Activated CD8-positive, alpha-beta T cell treated with anti-CD3 and anti-CD28 coated beads, Interleukin-2, amount 10 ng/mL, durations not matched to agents 7 days and 5 days (primary cell): ENCODE measurements at regions not wholly inside any gene's neighbourhood (a gene's known extent, or its start where the extent isn't known, plus 50 kb on each side); places are given as distances from the start of the nearest gene placed in this dataset.

Source experiments
- ATAC-seq: fragments of 150-1000 bp; cut with Tn5 transposase; one replicate; pipeline ENCODE4 v1.10.0; 2021; ENCODE audit warnings: moderate library complexity
- CTCF ChIA-PET: fragments of 350-600 bp; sonication (Branson Sonifier 250); formaldehyde crosslinking; loops from one replicate; lab custom pipeline; 2021; ENCODE audit warnings: antibody characterized with exemption; lab: Charles Lee
- POLR2A ChIA-PET: fragments of 350-600 bp; sonication (Branson Sonifier 250); formaldehyde crosslinking; loops from one replicate; lab custom pipeline; 2021; ENCODE audit warnings: antibody characterized with exemption; lab: Charles Lee
- DNase-seq: peaks from one replicate; pipeline ENCODE4 v3.0.0-alpha.2; 2020
- H3K27ac Mint-ChIP-seq: one replicate; pipeline ENCODE4 v1.8.0; 2021; ENCODE audit warnings: mild to moderate bottlenecking, mixed read lengths
- H3K27me3 Mint-ChIP-seq: one replicate; pipeline ENCODE4 v1.8.0; 2021; ENCODE audit warnings: low read depth, mixed read lengths
- H3K36me3 Mint-ChIP-seq: one replicate; pipeline ENCODE4 v1.8.0; 2021; ENCODE audit warnings: low read depth, mixed read lengths
- H3K4me1 Mint-ChIP-seq: one replicate; pipeline ENCODE4 v1.8.0; 2021; ENCODE audit warnings: low read depth, mixed read lengths
- H3K4me3 Mint-ChIP-seq: one replicate; pipeline ENCODE4 v1.8.0; 2021; ENCODE audit warnings: mild to moderate bottlenecking, mixed read lengths
- H3K9me3 Mint-ChIP-seq: one replicate; pipeline ENCODE4 v1.8.0; 2022; ENCODE audit warnings: mixed read lengths; ENCODE audit not compliant: insufficient read depth

DNA sequence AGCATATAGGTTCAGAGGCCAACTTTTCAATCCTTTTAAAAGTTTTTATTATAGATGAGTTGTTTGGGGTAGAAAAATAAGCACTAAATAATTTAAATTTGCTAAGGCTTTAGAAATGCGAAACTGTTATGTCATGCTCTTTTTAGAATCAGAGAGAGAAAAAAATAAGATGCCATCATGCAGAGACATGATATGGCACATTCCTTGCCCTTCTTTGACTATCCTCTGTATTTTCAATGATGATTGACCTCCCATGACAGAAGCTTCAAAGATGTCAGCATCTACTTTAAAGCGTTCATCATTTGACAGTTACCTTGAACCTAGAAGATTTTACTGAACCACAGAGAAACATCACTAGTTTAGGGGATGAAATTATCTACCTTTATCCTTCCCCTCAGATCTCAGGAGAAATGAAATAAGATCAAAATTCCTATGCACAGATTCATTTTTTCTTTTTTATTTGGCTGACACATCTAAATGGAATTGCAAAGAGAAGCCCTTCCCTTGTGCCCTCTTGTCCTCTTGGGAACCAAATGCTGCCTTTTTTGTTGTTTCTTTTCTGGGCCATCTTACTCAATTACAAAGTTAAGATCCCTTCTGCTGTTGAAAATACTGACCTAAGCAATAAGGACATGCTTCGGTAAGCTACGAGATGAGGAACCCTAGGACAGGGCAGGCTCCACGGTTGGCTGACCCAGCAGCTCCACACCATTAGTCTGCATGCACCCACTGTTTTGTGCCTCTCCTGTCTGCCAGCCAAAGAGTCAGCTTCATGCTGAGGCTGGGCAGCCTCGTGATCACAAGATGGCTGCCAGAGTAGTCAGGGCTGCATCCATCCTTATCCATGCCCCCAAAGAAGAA, 289.7 kb upstream of the TPM1 start:
- DNase-seq (no peak), ATAC-seq (no peak)
- H3K4me1 Mint-ChIP-seq = no peaks in the 10 kb centered on the region
- no peaks in the 10 kb centered on the region for H3K36me3 Mint-ChIP-seq
- no peaks in the 10 kb centered on the region for H3K9me3 Mint-ChIP-seq
- peaks cover 3% of the 10 kb centered on the region for H3K27me3 Mint-ChIP-seq
- H3K4me3 Mint-ChIP-seq = no peak overlapping the region
- ChIA-PET POLR2A (no interaction called here), CTCF (no interaction called here)
- H3K27ac Mint-ChIP-seq = no peak overlapping the region

GRCh38 chr15:62753518-62754221, 288.9 kb upstream of the TPM1 start:
- Mint-ChIP-seq H3K27me3 (peaks cover 3% of the 10 kb centered on the region), H3K4me3 (no peak overlapping the region), H3K4me1 (no peaks in the 10 kb centered on the region), H3K27ac (no peak overlapping the region), H3K36me3 (no peaks in the 10 kb centered on the region), H3K9me3 (no peaks in the 10 kb centered on the region)
- DNase-seq (no peak), ATAC-seq (no peak)
- POLR2A ChIA-PET = no interaction called here
- CTCF ChIA-PET = no interaction called here

DNA sequence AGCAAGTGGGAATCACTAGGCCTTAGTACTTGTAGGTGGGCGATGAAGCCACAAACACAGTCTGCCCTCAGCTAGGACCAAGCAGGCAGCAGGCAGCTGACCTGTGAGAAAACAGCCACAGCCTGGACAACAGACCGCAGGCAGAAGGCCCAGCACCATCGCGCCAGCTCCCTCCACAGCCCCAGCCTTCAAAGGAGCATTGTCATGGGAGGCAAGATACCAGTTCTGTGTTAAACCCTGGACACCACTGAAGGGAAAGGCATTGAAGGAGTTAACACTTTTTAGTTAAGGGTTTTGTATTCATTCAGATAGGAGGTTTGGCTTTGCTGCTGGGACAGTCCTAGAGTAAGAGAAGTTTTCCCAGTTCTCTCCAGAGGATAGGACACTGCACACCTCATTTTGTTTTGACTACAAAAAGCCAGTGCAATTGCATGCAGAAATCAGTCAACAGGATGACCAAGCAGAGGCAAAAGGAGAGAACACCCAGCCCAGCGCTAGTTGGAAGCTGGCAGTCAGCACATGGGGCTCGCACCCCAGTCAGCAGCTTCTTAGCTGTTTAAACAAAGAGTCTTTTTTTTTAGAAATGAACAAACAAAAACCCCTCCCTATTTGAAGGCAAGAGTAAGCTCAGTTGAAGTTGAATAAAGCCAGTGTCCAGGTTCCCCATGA, 286.1 kb upstream of the TPM1 start:
- Mint-ChIP-seq H3K27me3 (no peaks in the 10 kb centered on the region), H3K4me1 (no peaks in the 10 kb centered on the region), H3K4me3 (no peak overlapping the region), H3K9me3 (no peaks in the 10 kb centered on the region), H3K36me3 (no peaks in the 10 kb centered on the region), H3K27ac (no peak overlapping the region)
- ChIA-PET POLR2A (no interaction called here), CTCF (interaction anchor here (1.1 to 2.9 kb wide), 2 partner anchors 14 kb away, joined by 4 to 17 read pairs; no protein-coding TSS in a partner anchor)
- no peak for DNase-seq
- ATAC-seq = no peak

DNA sequence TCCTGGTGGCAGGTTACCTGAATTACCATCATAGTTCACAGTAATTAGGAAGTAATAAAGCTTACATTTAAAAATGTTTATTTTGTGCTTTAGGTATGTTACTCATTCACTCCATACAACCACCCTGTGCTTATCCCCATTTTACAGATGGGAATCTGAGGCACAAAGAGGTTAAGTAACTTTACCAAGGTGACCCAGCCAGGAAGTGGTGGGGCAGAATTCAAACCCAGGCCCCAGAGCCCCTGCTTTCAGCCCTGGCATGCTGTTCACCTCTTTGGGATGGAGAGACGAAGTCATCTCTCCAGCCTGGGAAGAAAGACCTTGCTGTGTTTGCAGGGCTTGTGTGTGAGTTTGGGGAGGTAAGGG, 285.6 kb upstream of the TPM1 start:
- H3K4me3 Mint-ChIP-seq = no peak overlapping the region
- POLR2A ChIA-PET = no interaction called here
- H3K27ac Mint-ChIP-seq = no peak overlapping the region

GRCh38 chr15:62757535-62757934, 285.0 kb upstream of the TPM1 start:
- ChIA-PET CTCF (interaction anchor here (2.9 kb wide), 1 partner anchor 15 kb away, joined by 17 read pairs; no protein-coding TSS in a partner anchor), POLR2A (no interaction called here)
- no peak overlapping the region for H3K4me3 Mint-ChIP-seq
- no peaks in the 10 kb centered on the region for H3K9me3 Mint-ChIP-seq
- DNase-seq (no peak), ATAC-seq (no peak)
- no peaks in the 10 kb centered on the region for H3K4me1 Mint-ChIP-seq
- H3K27me3 Mint-ChIP-seq = no peaks in the 10 kb centered on the region
- H3K36me3 Mint-ChIP-seq = no peaks in the 10 kb centered on the region
- H3K27ac Mint-ChIP-seq = no peak overlapping the region

More for the DNA sequence above, 285.6 kb upstream of the TPM1 start:
- Mint-ChIP-seq H3K4me1 (no peaks in the 10 kb centered on the region), H3K9me3 (no peaks in the 10 kb centered on the region), H3K27me3 (no peaks in the 10 kb centered on the region), H3K36me3 (no peaks in the 10 kb centered on the region)
- DNase-seq (no peak), ATAC-seq (no peak)
- CTCF ChIA-PET = interaction anchor here (2.9 kb wide), 1 partner anchor 15 kb away, joined by 17 read pairs; no protein-coding TSS in a partner anchor

- CTCF ChIA-PET = interaction anchor here (2.9 kb wide), 1 partner anchor 16 kb away, joined by 17 read pairs; no protein-coding TSS in a partner anchor
Measured at GRCh38 chr15:62758126-62758951, 284.2 kb upstream of the TPM1 start.

GRCh38 chr15:62758952-62759349, 283.6 kb upstream of the TPM1 start:
- Mint-ChIP-seq H3K4me1 (no peaks in the 10 kb centered on the region), H3K27me3 (no peaks in the 10 kb centered on the region), H3K27ac (no peak overlapping the region), H3K9me3 (no peaks in the 10 kb centered on the region), H3K4me3 (no peak overlapping the region), H3K36me3 (no peaks in the 10 kb centered on the region)
- DNase-seq = no peak
- ChIA-PET POLR2A (no interaction called here), CTCF (interaction anchor here (2.9 kb wide), 1 partner anchor 17 kb away, joined by 17 read pairs; no protein-coding TSS in a partner anchor)
- no peak for ATAC-seq

More at GRCh38 chr15:62758126-62758951, 284.2 kb upstream of the TPM1 start:
- ATAC-seq = no peak
- no peak overlapping the region for H3K4me3 Mint-ChIP-seq
- no peak for DNase-seq
- H3K27me3 Mint-ChIP-seq = no peaks in the 10 kb centered on the region
- H3K36me3 Mint-ChIP-seq = no peaks in the 10 kb centered on the region
- H3K4me1 Mint-ChIP-seq = no peaks in the 10 kb centered on the region
- POLR2A ChIA-PET = no interaction called here
- H3K9me3 Mint-ChIP-seq = no peaks in the 10 kb centered on the region
- no peak overlapping the region for H3K27ac Mint-ChIP-seq

DNA sequence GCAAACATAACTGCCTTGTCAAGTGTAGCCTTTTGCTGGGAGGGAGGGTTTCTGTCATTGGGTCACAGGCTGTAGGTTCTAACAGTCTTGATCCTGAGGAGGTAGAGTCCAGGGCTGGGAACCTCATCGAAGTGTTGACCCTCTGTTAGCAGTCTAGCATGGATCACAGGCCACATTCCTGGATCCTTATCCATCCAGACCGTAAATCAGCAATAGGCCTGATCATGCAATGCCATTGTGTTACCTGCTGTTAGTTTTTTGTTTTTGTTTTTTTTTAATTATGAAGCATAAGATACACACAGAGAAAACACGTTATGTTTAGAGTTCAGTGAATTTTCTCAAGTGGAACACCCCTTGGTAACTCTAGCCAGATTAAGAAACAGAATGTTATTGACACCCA, 282.0 kb upstream of the TPM1 start:
- POLR2A ChIA-PET = no interaction called here
- no peaks in the 10 kb centered on the region for H3K27me3 Mint-ChIP-seq
- DNase-seq (no peak), ATAC-seq (no peak)
- no peak overlapping the region for H3K4me3 Mint-ChIP-seq
- CTCF ChIA-PET = no interaction called here
- H3K9me3 Mint-ChIP-seq = no peaks in the 10 kb centered on the region
- H3K36me3 Mint-ChIP-seq = no peaks in the 10 kb centered on the region
- no peak overlapping the region for H3K27ac Mint-ChIP-seq
- no peaks in the 10 kb centered on the region for H3K4me1 Mint-ChIP-seq

DNA sequence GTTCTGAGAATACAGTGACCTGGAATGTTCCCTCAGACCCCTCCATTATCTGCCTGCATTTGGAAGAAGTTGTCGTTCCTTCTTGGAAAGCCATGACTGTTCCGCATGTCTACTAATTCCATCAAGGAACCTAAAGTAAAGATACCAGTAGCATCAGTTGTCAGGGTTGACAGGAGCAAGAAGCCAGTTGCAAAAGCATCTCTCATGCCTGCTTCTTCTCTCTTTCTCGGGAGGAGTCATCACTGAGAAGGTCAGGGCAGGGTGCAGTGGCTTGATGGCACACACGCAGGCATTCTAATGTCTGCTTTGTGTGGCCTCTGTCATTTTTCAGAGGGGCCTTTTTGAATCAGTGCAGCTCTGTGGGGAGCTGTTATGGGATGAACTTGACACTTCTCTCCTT, 276.6 kb upstream of the TPM1 start:
- Mint-ChIP-seq H3K36me3 (no peaks in the 10 kb centered on the region), H3K27me3 (no peaks in the 10 kb centered on the region), H3K4me1 (no peaks in the 10 kb centered on the region), H3K4me3 (no peak overlapping the region), H3K27ac (no peak overlapping the region), H3K9me3 (no peaks in the 10 kb centered on the region)
- ATAC-seq (no peak), DNase-seq (no peak)
- POLR2A ChIA-PET = no interaction called here
- CTCF ChIA-PET = no interaction called here

- no peaks in the 10 kb centered on the region for H3K36me3 Mint-ChIP-seq
- no peak for DNase-seq
- no peak for ATAC-seq
- no peak overlapping the region for H3K27ac Mint-ChIP-seq
- CTCF ChIA-PET = no interaction called here
- no peaks in the 10 kb centered on the region for H3K4me1 Mint-ChIP-seq
- no peak overlapping the region for H3K4me3 Mint-ChIP-seq
- H3K9me3 Mint-ChIP-seq = no peaks in the 10 kb centered on the region
- H3K27me3 Mint-ChIP-seq = no peaks in the 10 kb centered on the region
- POLR2A ChIA-PET = no interaction called here
Measured at GRCh38 chr15:62766599-62766998, 275.9 kb upstream of the TPM1 start.

DNA sequence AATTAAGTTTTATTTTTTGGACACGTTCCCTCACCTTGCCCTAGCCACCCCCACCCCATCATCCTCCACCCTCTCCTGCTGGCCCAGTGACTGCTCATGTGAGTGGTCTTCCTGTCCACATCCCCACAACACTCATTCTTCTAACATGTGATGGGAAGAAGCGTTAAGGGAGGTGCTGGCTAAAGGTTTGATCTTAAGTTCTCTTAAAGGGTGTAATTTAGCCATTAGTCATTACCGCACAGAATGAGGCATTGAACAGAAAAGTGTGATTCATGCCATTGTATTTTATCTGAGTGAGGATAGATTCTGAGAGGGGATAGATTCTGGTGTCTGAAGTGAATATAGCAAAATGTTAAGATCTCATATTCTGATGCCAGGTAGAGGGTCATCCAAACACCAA, 272.9 kb upstream of the TPM1 start:
- DNase-seq (no peak), ATAC-seq (no peak)
- no peak overlapping the region for H3K27ac Mint-ChIP-seq
- H3K9me3 Mint-ChIP-seq = no peaks in the 10 kb centered on the region
- H3K36me3 Mint-ChIP-seq = no peaks in the 10 kb centered on the region
- no peaks in the 10 kb centered on the region for H3K27me3 Mint-ChIP-seq
- H3K4me1 Mint-ChIP-seq = no peaks in the 10 kb centered on the region
- H3K4me3 Mint-ChIP-seq = no peak overlapping the region
- ChIA-PET POLR2A (no interaction called here), CTCF (no interaction called here)
